Activated naive CD4-positive, alpha-beta T cell treated with anti-CD3 and anti-CD28 coated beads, Interleukin-2, amount 50 U/mL, for 72 hours (primary cell): ENCODE measurements at regions not wholly inside any gene's neighbourhood (a gene's known extent, or its start where the extent isn't known, plus 50 kb on each side); places are given as distances from the start of the nearest gene placed in this dataset.

Experiments
- ATAC-seq, 2 donors: fragments of 150-1000 bp; cut with Tn5 transposase; 2 replicates each; pipeline ENCODE4 v1.10.0; 2021; ENCODE audit warnings: mild to moderate bottlenecking in 2 of 2, moderate library complexity in 2 of 2
- DNase-seq, 2 donors: peaks; one replicate each; pipeline ENCODE4 v3.0.0; 2021 to 2022; ENCODE audit warnings: low spot score in 2 of 2
- H3K27ac Mint-ChIP-seq, 2 donors: one replicate each; pipeline ENCODE4 v1.8.0; 2022; ENCODE audit warnings: mild to moderate bottlenecking in 2 of 2, mixed read lengths in 2 of 2
- H3K36me3 Mint-ChIP-seq, 2 donors: one replicate each; pipeline ENCODE4 v1.8.0; 2022; ENCODE audit warnings: mixed read lengths in 2 of 2
- H3K9me3 Mint-ChIP-seq, 2 donors: one replicate each; pipeline ENCODE4 v1.8.0; 2022; ENCODE audit warnings: mixed read lengths in 2 of 2

DNA sequence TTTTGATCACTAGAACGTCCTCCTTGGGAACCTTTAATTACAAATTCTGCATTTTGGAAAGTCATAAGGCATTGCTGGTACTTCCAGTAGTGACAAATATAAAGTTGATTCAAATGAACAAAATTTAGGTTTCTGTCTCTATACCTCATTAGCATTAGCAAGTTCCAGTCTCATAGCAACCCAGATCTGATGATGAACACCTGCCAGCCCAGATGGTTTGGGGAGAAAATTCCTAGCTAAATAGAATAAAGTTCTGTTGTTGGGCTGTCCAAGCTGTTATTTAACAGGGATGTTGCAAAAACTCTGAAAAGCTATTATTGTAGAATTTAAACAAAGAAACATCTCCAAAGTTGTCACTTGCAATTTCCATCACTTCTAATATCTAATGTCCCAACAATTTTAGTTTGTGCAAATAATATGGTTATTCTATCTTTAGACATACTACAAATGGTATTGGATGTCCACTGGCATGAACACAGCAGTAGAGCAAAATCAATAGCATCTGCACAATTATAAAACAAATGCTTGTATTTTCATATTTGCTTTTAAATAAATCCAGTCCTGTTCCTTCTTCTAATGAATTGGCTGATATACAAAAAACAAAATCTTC is 299.4 kb downstream of the SLC16A7 start:
- peaks cover 0 to 4% of the 10 kb centered on the region in 2 donors for H3K9me3 Mint-ChIP-seq
- DNase-seq = no peak
- ATAC-seq = no peak
- H3K27ac Mint-ChIP-seq = no peak overlapping the region
- no peaks in the 10 kb centered on the region for H3K36me3 Mint-ChIP-seq

DNA sequence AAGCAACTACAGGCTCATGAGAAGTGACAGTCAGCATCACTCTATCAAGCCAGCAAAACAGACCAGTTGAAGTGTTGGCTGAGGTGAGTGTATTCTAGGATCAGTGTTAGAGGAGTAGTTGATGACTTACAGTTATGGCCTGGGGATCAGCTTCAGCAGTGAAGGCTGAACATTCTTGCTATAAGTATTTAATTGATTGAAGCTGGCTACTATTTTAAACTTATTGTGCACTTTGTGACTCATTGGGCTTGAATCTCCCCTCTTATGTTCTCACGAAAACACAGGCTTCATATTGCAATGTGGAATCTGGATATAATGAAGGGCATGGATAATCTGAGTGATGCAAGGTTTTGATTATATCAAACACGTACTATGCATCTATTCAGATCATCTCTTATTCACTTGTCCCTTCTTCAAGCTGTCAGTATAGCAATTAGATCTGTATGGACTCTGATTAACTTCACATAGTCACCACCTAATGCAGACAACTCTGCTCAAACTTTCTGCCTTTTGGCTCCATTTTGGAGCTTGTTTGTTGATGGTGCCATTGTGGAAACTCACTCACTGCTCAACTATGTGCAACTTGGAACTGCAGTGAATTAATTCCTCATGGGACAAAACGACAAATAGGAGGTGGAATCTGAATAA is 309.2 kb downstream of the SLC16A7 start:
- no peaks in the 10 kb centered on the region for H3K36me3 Mint-ChIP-seq
- DNase-seq (no peak), ATAC-seq (no peak)
- no peak overlapping the region for H3K27ac Mint-ChIP-seq
- no peaks in the 10 kb centered on the region for H3K9me3 Mint-ChIP-seq

DNA sequence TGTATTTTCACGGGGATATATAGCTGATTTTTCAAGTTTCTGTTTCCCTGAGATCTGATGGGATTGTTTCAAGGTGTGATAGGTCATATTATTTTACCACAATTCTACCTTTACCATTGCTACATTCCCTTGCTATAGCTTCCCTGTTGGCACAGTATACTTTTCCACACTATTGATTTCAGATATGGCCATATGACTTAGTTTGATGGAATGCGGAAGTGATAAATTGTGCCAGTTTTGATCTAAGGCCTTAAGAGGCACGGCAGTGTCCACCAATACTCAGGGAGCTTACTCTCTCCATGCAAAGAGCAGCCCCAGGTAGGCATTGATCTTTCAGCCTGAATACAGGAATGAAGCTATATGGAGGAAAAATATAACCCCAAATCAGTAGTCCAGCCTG is 315.7 kb downstream of the SLC16A7 start:
- Mint-ChIP-seq H3K27ac (no peak overlapping the region), H3K36me3 (no peaks in the 10 kb centered on the region), H3K9me3 (no peaks in the 10 kb centered on the region)
- ATAC-seq = no peak
- DNase-seq = no peak

DNA sequence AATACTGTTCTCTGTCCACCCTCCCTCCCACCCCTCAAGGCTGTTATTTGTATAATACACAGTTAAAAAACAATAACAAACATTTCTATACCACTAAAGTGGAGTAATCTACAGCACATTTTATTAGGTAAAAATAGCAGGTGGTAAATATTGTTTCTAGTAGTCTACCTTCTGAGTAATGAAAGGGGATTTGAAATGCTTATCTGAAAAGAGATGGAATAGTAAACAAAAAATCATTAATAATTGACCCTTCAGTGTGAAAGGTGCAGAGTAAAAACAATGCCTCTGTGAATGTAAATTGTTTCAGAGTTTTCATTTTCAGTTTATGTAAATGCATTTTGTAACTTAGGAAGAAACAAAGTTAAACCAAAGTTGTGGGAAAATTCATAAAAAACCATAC is 321.2 kb downstream of the SLC16A7 start:
- no peak overlapping the region for H3K27ac Mint-ChIP-seq
- DNase-seq = no peak
- no peaks in the 10 kb centered on the region for H3K36me3 Mint-ChIP-seq
- no peak for ATAC-seq
- peaks cover 3 to 8% of the 10 kb centered on the region in 2 donors for H3K9me3 Mint-ChIP-seq

DNA sequence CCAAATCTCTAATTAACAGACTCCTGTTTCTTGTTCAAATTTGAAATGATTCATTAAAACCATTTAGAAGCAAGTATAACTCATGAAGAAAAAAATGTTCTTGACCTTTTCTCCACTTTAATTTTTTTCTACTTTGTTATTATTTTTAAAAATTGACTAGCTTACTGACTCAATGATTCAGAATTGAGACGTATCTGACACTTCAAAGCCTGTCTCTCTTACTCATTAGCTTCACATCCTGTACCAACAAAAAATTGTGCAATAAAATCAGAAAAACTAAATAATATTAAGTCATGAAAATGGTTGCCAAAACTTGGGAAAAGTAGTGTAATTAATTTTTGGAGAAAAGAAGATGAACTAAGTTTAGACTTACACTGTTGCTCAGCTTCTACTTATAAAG is 331.2 kb downstream of the SLC16A7 start:
- DNase-seq = no peak
- ATAC-seq = no peak
- Mint-ChIP-seq H3K9me3 (peaks cover 0 to 3% of the 10 kb centered on the region in 2 donors), H3K36me3 (no peaks in the 10 kb centered on the region), H3K27ac (no peak overlapping the region)

DNA sequence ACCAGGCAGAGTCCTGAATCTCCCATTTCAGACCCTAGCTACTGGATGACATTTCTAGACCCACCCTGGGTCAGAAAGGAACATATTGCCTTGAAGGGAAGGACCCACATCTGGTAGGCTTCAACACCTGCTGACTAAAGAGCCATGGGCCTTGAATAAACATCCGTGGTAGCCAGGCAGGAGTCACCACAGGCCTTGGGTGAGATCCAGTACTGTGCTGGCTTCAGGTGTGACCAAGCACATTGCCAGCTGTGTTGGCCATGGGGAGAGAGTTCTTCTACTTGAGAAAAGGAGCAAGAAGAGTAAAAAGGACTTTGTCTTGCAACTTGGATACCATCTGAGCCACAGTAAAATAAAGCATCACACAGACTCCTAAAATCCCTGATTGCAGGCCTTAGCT is 332.6 kb downstream of the SLC16A7 start:
- H3K27ac Mint-ChIP-seq = no peak overlapping the region
- ATAC-seq (no peak), DNase-seq (no peak)
- H3K36me3 Mint-ChIP-seq = no peaks in the 10 kb centered on the region
- peaks cover 0 to 3% of the 10 kb centered on the region in 2 donors for H3K9me3 Mint-ChIP-seq

DNA sequence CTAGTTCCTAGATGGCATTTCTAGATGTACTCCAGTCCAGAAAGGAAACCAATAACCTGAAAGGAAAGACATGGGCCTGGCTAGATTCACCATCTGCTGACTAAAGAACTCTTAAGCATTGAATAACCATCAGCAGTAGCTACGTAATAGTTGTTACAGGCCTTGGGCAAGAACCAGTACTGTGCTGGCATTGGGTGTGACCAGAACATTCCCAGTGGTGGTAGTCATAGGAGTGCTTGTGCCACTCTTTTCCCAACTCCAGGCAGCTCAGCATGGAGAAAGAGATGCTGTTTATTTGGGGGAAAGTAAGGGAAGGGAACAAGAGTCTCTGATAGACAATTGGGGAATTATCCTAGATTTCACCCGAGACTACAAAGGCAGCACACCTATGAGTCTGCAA is 333.3 kb downstream of the SLC16A7 start:
- Mint-ChIP-seq H3K9me3 (peaks cover 0 to 3% of the 10 kb centered on the region in 2 donors), H3K27ac (no peak overlapping the region), H3K36me3 (no peaks in the 10 kb centered on the region)
- ATAC-seq (no peak), DNase-seq (no peak)

DNA sequence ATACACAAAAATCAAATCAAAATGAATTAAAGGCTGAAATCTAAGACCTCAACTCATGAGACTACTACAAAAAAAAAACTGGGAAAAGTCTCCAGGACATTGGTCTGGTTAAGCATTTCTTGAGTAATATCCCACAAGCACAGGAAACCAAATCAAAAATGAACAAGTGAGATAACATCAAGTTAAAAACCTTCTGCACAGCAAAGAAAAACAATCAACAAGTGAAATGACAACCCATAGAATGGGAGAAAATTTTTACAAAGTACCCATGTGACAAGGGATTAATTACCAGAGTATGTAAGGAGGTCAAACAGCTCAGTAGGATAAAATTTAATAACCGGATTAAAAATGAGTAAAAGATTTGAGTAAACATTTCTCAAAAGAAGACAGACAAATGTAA is 338.7 kb downstream of the SLC16A7 start:
- H3K27ac Mint-ChIP-seq = no peak overlapping the region
- DNase-seq = no peak
- no peak for ATAC-seq
- H3K9me3 Mint-ChIP-seq = peaks cover 0 to 6% of the 10 kb centered on the region in 2 donors
- no peaks in the 10 kb centered on the region for H3K36me3 Mint-ChIP-seq

DNA sequence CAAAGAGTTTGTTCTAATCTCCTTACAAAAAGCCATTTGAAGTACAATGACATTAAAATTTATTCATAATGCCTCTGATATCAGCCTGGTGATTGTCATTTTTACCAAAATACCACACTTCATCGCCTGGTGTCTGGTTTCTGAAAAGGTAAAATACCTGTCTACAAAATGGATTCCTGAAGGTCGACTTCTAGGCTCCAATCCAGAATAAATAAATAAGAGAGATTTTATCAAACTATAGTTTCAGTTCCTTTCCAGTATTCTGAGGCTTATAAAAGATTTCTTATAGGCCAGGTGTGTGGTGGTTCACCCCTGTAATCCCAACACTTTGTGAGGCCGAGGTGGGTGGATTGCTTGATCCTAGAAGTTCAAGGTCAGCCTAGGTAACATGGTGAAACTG is 340.7 kb downstream of the SLC16A7 start:
- H3K27ac Mint-ChIP-seq = no peak overlapping the region
- peaks cover 0 to 4% of the 10 kb centered on the region in 2 donors for H3K9me3 Mint-ChIP-seq
- DNase-seq = no peak
- no peaks in the 10 kb centered on the region for H3K36me3 Mint-ChIP-seq
- no peak for ATAC-seq

DNA sequence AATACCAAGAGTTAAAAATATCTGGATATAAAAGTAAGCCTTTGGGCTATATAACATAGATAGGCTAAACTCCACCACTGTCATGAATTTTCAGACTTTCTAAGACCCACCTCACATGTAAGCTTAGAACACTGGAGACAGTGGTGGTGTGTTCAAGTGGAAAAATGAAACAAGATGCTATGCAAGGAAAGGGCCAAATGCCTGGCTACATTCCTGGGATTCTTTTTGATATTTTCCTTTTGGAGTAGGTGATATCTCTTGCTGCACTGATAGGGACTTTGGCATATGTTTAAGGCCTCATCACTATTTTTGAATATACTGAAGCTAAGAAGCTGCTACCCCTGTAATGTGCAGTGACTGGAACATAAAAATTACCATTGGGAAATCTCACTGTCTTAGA is 341.3 kb downstream of the SLC16A7 start:
- Mint-ChIP-seq H3K27ac (no peak overlapping the region), H3K36me3 (no peaks in the 10 kb centered on the region), H3K9me3 (peaks cover 0 to 4% of the 10 kb centered on the region in 2 donors)
- DNase-seq (no peak), ATAC-seq (no peak)

DNA sequence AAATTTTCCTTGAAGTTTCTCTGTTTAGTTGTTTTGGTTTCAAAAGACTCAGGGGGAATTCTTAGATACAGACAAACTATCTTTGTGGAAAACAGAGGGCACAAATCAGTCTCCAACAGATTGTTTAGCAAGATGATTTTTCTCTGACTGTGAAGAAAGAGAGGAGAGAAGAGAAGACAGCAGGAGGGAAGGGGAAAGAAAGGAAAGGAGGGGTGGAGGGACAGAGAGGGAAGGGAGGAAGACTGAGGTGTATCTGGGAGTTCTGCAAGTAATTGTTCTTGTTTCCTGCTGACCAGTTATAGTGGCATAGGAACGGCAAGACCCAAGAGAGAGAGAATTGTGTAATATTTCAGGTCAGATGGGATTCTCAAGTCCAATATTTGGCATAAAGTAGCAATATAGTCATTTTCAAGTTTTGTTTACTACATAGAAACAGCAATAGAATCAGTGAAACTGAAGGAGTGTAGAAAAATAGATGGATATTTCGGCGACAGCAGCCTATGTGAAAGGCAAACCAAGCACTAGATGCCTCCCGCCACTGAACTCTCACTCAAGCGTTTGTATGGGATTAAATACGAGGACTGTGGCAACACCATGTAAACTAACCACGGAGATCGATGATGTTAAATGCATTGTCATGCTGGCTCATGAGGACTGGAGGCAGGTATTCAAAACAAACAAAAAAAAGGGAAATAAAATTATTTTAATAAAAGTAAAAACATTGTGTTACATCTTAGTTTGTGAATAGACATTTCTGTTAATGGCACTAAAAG is 342.5 kb downstream of the SLC16A7 start:
- ATAC-seq = no peak
- DNase-seq = no peak
- Mint-ChIP-seq H3K9me3 (peaks cover 0 to 4% of the 10 kb centered on the region in 2 donors), H3K36me3 (no peaks in the 10 kb centered on the region), H3K27ac (no peak overlapping the region)

DNA sequence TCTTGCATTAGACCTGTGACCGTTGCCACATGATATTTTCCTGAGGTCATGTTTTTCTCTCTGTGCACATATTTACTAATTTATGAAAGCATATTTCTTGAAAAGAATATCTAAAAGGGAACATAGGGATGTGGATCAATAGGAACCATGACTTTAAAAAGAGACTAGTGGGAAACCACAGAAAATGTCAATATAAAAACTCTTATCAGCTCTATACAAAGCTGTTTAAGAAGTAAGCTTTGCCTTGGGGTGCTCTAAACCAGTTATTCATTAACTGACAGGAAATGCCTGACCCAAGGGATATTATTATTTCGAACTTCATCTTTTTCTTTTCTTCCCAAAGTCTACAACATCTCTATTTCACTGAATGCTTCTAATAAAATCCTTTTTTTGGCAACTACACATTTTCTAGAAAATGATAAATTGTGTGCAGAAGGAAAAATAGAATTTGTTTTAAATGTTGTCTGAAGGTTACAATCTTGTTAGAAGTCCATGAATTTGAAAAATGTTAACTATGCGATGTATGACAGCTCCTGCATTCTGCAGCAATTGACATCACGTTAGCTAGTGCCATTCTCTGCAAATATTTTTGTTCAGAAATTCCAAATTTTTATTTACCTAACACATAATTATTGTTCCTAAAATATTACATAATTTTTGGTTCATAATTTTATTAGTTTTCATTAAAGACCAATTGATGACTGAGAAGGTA is 345.0 kb downstream of the SLC16A7 start:
- ATAC-seq = no peak
- DNase-seq = no peak
- Mint-ChIP-seq H3K27ac (no peak overlapping the region), H3K36me3 (no peaks in the 10 kb centered on the region), H3K9me3 (no peaks in the 10 kb centered on the region)

DNA sequence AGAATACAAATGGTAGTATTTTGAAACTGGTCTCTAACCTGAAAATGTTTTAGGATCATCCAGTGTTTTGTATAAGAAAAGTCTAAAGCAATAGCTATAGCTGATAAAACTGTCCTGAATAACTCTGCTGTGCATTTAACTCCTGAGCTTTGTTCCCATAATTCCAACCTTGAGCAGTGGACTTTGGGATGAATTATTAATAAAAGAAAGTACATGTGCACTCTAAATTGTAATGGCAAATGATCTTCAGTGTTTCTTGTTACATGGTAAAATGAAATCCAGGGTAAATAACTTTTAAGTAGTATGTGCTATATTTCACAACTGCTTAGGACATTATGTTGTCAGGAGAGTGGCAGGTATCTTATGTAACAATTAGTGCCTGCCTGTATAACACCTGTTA is 345.6 kb downstream of the SLC16A7 start:
- DNase-seq (no peak), ATAC-seq (no peak)
- no peak overlapping the region for H3K27ac Mint-ChIP-seq
- H3K36me3 Mint-ChIP-seq = no peaks in the 10 kb centered on the region
- no peaks in the 10 kb centered on the region for H3K9me3 Mint-ChIP-seq

DNA sequence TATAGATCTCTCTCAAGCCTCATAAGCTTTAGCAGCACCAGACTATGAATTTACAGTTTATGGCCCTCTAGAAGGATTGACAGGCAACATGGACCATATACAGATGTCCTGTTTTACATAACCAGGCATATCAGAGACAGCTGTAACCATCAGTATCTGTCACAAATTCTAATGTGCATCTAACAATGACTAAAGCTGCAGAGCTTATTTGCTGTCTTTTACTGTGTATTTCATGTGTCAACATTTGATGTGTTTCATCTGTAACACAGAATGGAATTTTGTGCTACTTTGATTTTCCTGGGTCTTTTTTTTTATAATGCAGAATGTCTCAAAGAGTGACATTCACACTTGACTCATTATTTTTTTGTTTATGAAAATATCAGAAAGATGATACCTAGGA is 348.3 kb downstream of the SLC16A7 start:
- Mint-ChIP-seq H3K36me3 (peaks cover 0 to 5% of the 10 kb centered on the region in 2 donors), H3K27ac (no peak overlapping the region), H3K9me3 (peaks cover 5 to 6% of the 10 kb centered on the region in 2 donors)
- DNase-seq = no peak
- no peak for ATAC-seq

DNA sequence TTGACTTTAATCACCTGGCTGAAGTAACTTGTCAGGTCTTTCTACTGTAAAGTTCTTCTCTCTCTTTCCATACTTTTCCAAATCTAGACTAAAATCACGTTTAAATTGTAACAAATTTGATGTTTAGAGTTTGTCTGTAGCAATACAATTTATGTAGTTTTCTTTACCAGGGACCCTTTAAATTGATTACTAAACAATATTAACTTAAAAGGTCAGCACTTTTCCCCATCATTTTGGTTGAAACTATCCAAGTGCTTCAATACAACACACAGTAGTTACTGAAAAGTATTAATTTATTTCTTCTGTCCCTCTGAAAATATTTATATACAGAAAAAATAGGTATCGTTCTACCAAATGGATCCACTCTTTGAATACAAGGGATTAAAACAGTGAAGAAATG is 350.8 kb downstream of the SLC16A7 start:
- ATAC-seq (no peak), DNase-seq (no peak)
- H3K9me3 Mint-ChIP-seq = peaks cover 9 to 10% of the 10 kb centered on the region in 2 donors
- H3K27ac Mint-ChIP-seq = no peak overlapping the region
- peaks cover 0 to 5% of the 10 kb centered on the region in 2 donors for H3K36me3 Mint-ChIP-seq

DNA sequence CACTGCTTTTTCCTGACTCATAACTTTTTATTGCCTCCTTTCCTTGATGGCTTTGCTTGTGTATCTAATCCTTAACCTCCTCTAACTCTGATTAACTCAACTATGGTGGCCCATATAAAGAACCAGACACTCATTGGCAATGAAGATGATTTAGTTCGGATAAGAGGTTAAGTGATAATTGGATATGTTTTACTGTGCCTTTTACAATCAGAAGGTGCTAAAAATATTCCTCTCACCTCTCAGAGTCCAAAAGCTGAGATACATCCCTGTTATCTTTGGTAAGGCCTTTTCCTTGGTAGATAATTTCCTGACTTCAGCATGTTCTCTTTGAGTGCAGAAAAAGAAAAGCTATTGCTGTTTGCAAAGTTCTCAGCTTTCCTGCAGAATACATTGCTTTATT is 367.7 kb downstream of the SLC16A7 start:
- DNase-seq (no peak), ATAC-seq (no peak)
- no peak overlapping the region for H3K27ac Mint-ChIP-seq
- peaks cover 9 to 10% of the 10 kb centered on the region in 2 donors for H3K9me3 Mint-ChIP-seq
- no peaks in the 10 kb centered on the region for H3K36me3 Mint-ChIP-seq

DNA sequence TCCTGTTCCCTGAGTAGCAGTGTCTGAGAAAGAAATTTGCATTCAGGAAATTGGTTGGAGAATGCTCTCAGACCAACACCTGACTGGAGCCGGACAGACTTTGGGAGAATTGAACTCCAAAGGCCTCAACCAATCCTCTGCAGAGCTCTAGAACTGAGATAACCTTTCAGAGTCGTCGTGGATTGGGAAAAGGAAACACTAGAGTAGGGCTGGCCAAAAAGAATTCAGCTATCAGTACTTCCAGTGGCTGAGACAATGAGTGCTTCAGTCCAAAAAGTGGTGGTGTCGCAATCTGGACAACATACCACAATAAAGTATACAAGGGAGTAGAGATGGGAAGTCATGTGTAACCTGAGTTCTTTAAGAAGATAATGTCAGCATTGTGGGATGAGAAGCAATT is 377.1 kb downstream of the SLC16A7 start:
- H3K9me3 Mint-ChIP-seq = peaks cover 0 to 4% of the 10 kb centered on the region in 2 donors
- H3K27ac Mint-ChIP-seq = no peak overlapping the region
- no peaks in the 10 kb centered on the region for H3K36me3 Mint-ChIP-seq
- no peak for DNase-seq
- no peak for ATAC-seq
